NT2/D1 (cell line): ENCODE measurements at regions not wholly inside any gene's neighbourhood (a gene's known extent, or its start where the extent isn't known, plus 50 kb on each side); places are given as distances from the start of the nearest gene placed in this dataset.

Experiments used
- SUZ12 ChIP-seq: IDR thresholded peaks from 2 replicates; pipeline ENCODE4 v1.6.1; 2011; ENCODE audit not compliant: insufficient read length, insufficient read depth; ENCODE audit errors: extremely low read depth
- ZNF274 ChIP-seq: IDR thresholded peaks from 2 replicates; pipeline ENCODE4 v1.6.1; 2011; ENCODE audit warnings: mild to moderate bottlenecking, low read depth, low read length

- TF ChIP-seq ZNF274 (no peak), SUZ12 (no peak)
Observed at GRCh38 chr9:18018221-18018620, 439.4 kb downstream of the SH3GL2 start.
